ENCODE measurements at regions not wholly inside any gene's neighbourhood (a gene's known extent, or its start where the extent isn't known, plus 50 kb on each side); places are given as distances from the start of the nearest gene placed in this dataset.

GRCh38 chr5:102018690-102019089, 277.4 kb downstream of the SLCO4C1 start:
- CTCF ChIA-PET (ENCODE audit: low intra/inter-chr PET ratio) = no interaction called here
- TF ChIP-seq ERF (CRISPR knock-in tag; IDR thresholded peaks at IDR 0.05) = no peak
- TF ChIP-seq SMAD4 (CRISPR knock-in tag; conservative IDR thresholded peaks at IDR 0.05) = no peak
- no peak for TF ChIP-seq KAT2B (IDR thresholded peaks at IDR 0.05; ENCODE audit: low read depth, low read length)
- no peak for TF ChIP-seq BCLAF1 (IDR thresholded peaks at IDR 0.05; ENCODE audit: borderline replicate concordance in 1 of 2, control insufficient read depth in 1 of 2, low read depth in 2 of 2, low read length in 1 of 2)
- no peak for TF ChIP-seq RUNX1 (IDR thresholded peaks at IDR 0.05; ENCODE audit: low read depth)
- TF ChIP-seq AFF1 (IDR thresholded peaks at IDR 0.05; ENCODE audit: low read depth in 1 of 2, partially characterized antibody in 2 of 2) = no peak
- TF ChIP-seq TRIM25 (IDR thresholded peaks at IDR 0.05; ENCODE audit: borderline replicate concordance) = no peak
- TF ChIP-seq ZNF518B (CRISPR knock-in tag; IDR thresholded peaks at IDR 0.05) = no peak

More at GRCh38 chr5:102018690-102019089, 277.4 kb downstream of the SLCO4C1 start:
- DNase-seq (ENCODE audit: extremely low read depth in 1 of 4, low spot score in 3 of 4) (no peak), ATAC-seq (no peak), FAIRE-seq (no peak)
- no peaks in the 10 kb centered on the region for H3K27me3 ChIP-seq (ENCODE audit: control insufficient read depth in 2 of 2, insufficient read depth in 2 of 2, low read length in 2 of 2)
- H3K4me2 ChIP-seq (ENCODE audit: insufficient read depth, low read length) = no peak overlapping the region
- no peaks in the 10 kb centered on the region for H3K4me1 ChIP-seq (replicated peaks in 1 of 2; ENCODE audit: control insufficient read depth in 2 of 2, insufficient read depth in 2 of 2, low read length in 2 of 2)
- no peak overlapping the region for H2AFZ ChIP-seq (ENCODE audit: low read depth, low read length)
- no peaks in the 10 kb centered on the region for H3K9me1 ChIP-seq (ENCODE audit: control insufficient read depth, insufficient read depth, low read length)
- no peak overlapping the region for H3K27ac ChIP-seq (ENCODE audit: extremely low read depth, low read depth, low read length)
- H4K20me1 ChIP-seq (replicated peaks; ENCODE audit: control insufficient read depth, insufficient read depth, low read length) = no peaks in the 10 kb centered on the region
- POLR2A ChIA-PET = no interaction called here
- H3K9ac ChIP-seq (ENCODE audit: insufficient read depth in 1 of 2, low read depth in 2 of 2, low read length in 2 of 2) = no peak overlapping the region
- no peaks in the 10 kb centered on the region for H3K79me2 ChIP-seq (ENCODE audit: control insufficient read depth, insufficient read depth, low read length)
- no peaks in the 10 kb centered on the region; the same call in 1 of the 2 replicates for H3K9me3 ChIP-seq (replicated peaks; ENCODE audit: control insufficient read depth, insufficient read depth, low read depth, low read length)
- BruUV-seq (replicated peaks) = no TSS peak
- H3K4me3 ChIP-seq = no peak overlapping the region
- 3% methylated on average over 7 of the region's 8 CpGs for WGBS (ENCODE audit: insufficient coverage, low coverage, missing lambda C conversion rate)
- H3K36me3 ChIP-seq (ENCODE audit: control insufficient read depth, insufficient read depth, low read length) = no peaks in the 10 kb centered on the region
- in situ Hi-C loops (cut with MboI) (no loop called here), intact Hi-C loops (cut with micrococcal nuclease) (no loop called here)

Measured in K562 (cell line).